VCaP (cell line): ENCODE measurements at regions not wholly inside any gene's neighbourhood (a gene's known extent, or its start where the extent isn't known, plus 50 kb on each side); places are given as distances from the start of the nearest gene placed in this dataset.

Source experiments
- H3K27ac ChIP-seq: fragments of 450-650 bp; 2 replicates; pipeline ENCODE4 v1.5.1; 2017
- CTCF ChIP-seq: fragments of 450-650 bp; conservative IDR thresholded peaks from 2 replicates; pipeline ENCODE4 v1.5.1; 2017; ENCODE audit warnings: mild to moderate bottlenecking, moderate library complexity

- TF ChIP-seq CTCF = no peak
- peak overlapping the region; percentile 100 for H3K27ac ChIP-seq
These were observed 73.6 kb downstream of the RFLNA start for GRCh38 chr12:124368421-124369032.

- TF ChIP-seq CTCF = no peak
- H3K27ac ChIP-seq = peak overlapping the region; percentile 100
These were observed 71.0 kb downstream of the RFLNA start for GRCh38 chr12:124365726-124366430.
